B cell (primary cell): ENCODE measurements at regions not wholly inside any gene's neighbourhood (a gene's known extent, or its start where the extent isn't known, plus 50 kb on each side); places are given as distances from the start of the nearest gene placed in this dataset.

Experiments used
- ATAC-seq: fragments of 200-7000 bp; cut with Tn5 transposase; one replicate; pipeline ENCODE4 v1.10.0; 2021; ENCODE audit warnings: low read depth, mild to moderate bottlenecking, moderate number of reproducible peaks, moderate library complexity
- CTCF ChIA-PET: fragments of 350-600 bp; sonication (Branson Sonifier 250); formaldehyde crosslinking; loops from one replicate; lab custom pipeline; 2021; ENCODE audit warnings: antibody characterized with exemption, inconsistent platforms; lab: Charles Lee
- POLR2A ChIA-PET: fragments of 350-600 bp; sonication (Branson Sonifier 250); formaldehyde crosslinking; loops from one replicate; lab custom pipeline; 2021; ENCODE audit warnings: antibody characterized with exemption; lab: Charles Lee
- DNase-seq: peaks from one replicate; pipeline ENCODE4 v3.0.0; 2013
- H2AFZ ChIP-seq: 2 replicates; pipeline ENCODE4 v1.6.1; 2012; ENCODE audit warnings: mild to moderate bottlenecking, low read depth, low read length; ENCODE audit not compliant: insufficient read depth, poor library complexity, severe bottlenecking
- H3K27ac ChIP-seq, 2 donors: 1 replicate in 1 of 2; 2 replicates in 1 of 2; pipeline ENCODE4 v1.5.1; 2012 to 2013; ENCODE audit warnings: low read length in 2 of 2, mild to moderate bottlenecking in 2 of 2, moderate library complexity in 1 of 2
- H3K27me3 ChIP-seq, 4 experiments: fragments of 200-600 bp in 1 of 4; sonication (generic) in 1 of 4; replicated peaks in 1 of 4; 1 replicate in 2 of 4; 2 replicates in 2 of 4; pipeline versions ENCODE4 v1.6.1 to v1.7.0; 2013 to 2016; ENCODE audit warnings: low read length in 3 of 4, mild to moderate bottlenecking in 2 of 4, mixed read lengths in 1 of 4, moderate library complexity in 1 of 4; ENCODE audit not compliant: insufficient read depth in 4 of 4, control insufficient read depth in 3 of 4; ENCODE audit errors: control extremely low read depth in 1 of 4
- H3K36me3 ChIP-seq, 2 experiments: replicated peaks in 1 of 2; 1 replicate in 1 of 2; 2 replicates in 1 of 2; pipeline versions ENCODE4 v1.6.1 to v1.7.1; 2013; ENCODE audit warnings: low read length in 1 of 2; ENCODE audit not compliant: insufficient read depth in 2 of 2, control insufficient read depth in 1 of 2; ENCODE audit errors: control extremely low read depth in 1 of 2, extremely low read depth in 1 of 2
- H3K4me1 ChIP-seq, 2 donors: fragments of 200-600 bp in 1 of 2; sonication (generic) in 1 of 2; 1 replicate in 1 of 2; 2 replicates in 1 of 2; pipeline versions ENCODE4 v1.5.1 to v1.6.1; 2013 to 2017; ENCODE audit warnings: low read length in 2 of 2; ENCODE audit not compliant: control insufficient read depth in 2 of 2, insufficient read depth in 2 of 2
- H3K4me2 ChIP-seq: replicated peaks from 2 replicates; pipeline ENCODE3; 2012; ENCODE audit warnings: mild to moderate bottlenecking, low read depth, low read length; ENCODE audit not compliant: poor library complexity, severe bottlenecking
- H3K4me3 ChIP-seq, 5 experiments: fragments of 200-600 bp in 1 of 5; sonication (generic) in 1 of 5; 1 replicate in 3 of 5; 2 replicates in 2 of 5; pipeline versions ENCODE4 v1.5.1 to v1.7.0; 2011 to 2016; ENCODE audit warnings: low read length in 4 of 5, mild to moderate bottlenecking in 4 of 5, low read depth in 2 of 5, control low read depth in 1 of 5, moderate library complexity in 1 of 5; ENCODE audit not compliant: insufficient read depth in 1 of 5; ENCODE audit errors: control extremely low read depth in 1 of 5, extremely low read depth in 1 of 5
- H3K79me2 ChIP-seq: fragments of 200-600 bp; sonication (generic); one replicate; pipeline ENCODE4 v1.6.0; 2016; ENCODE audit warnings: low read length; ENCODE audit not compliant: control insufficient read depth, insufficient read depth
- H3K9ac ChIP-seq: fragments of 200-600 bp; sonication (generic); 2 replicates; pipeline ENCODE4 v1.6.1; 2017; ENCODE audit warnings: mild to moderate bottlenecking, low read length, moderate library complexity
- H3K9me3 ChIP-seq, 3 donors: one replicate each; pipeline versions ENCODE4 v1.6.1 to v1.7.1; 2013; ENCODE audit warnings: low read length in 2 of 3; ENCODE audit not compliant: control insufficient read depth in 2 of 3, insufficient read depth in 1 of 3; ENCODE audit errors: control extremely low read depth in 1 of 3
- H4K20me1 ChIP-seq: 2 replicates; pipeline ENCODE4 v1.6.0; 2012; ENCODE audit warnings: mild to moderate bottlenecking, low read length; ENCODE audit not compliant: insufficient read depth, control insufficient read depth, poor library complexity, severe bottlenecking
- H3K27ac Mint-ChIP-seq: one replicate; pipeline ENCODE4 v1.8.0; 2021; ENCODE audit warnings: mixed read lengths
- H3K27me3 Mint-ChIP-seq: one replicate; pipeline ENCODE4 v1.8.0; 2021; ENCODE audit warnings: mixed read lengths
- H3K4me1 Mint-ChIP-seq: one replicate; pipeline ENCODE4 v1.8.0; 2021; ENCODE audit warnings: mixed read lengths
- H3K4me3 Mint-ChIP-seq: one replicate; pipeline ENCODE4 v1.8.0; 2021; ENCODE audit warnings: mixed read lengths
- H3K9me3 Mint-ChIP-seq: one replicate; pipeline ENCODE4 v1.8.0; 2022; ENCODE audit warnings: mixed read lengths; ENCODE audit not compliant: insufficient read depth
- EZH2 ChIP-seq: IDR thresholded peaks from 2 replicates; pipeline ENCODE4 v1.6.1; 2012; ENCODE audit warnings: borderline replicate concordance, low read depth, mild to moderate bottlenecking, moderate library complexity, low read length; ENCODE audit not compliant: insufficient read depth, poor library complexity, severe bottlenecking
- WGBS: methylation state at CpG from one replicate; pipeline ENCODE4 v1.1.5; 2013; ENCODE audit warnings: missing lambda C conversion rate; ENCODE audit not compliant: insufficient coverage; 5-methylcytosine and 5-hydroxymethylcytosine counted together
- intact Hi-C: fragments of 100-400 bp; cut with micrococcal nuclease; formaldehyde crosslinking; loops from one replicate; pipeline ENCODE4 v1.10.0; 2022
- TF ChIP-seq, protein P1 (sequence below): fragments of 200-600 bp; IDR thresholded peaks from one replicate; pipeline ENCODE4 v1.8.0; 2022; ENCODE audit warnings: antibody characterized with exemption, mild to moderate bottlenecking

DNA sequence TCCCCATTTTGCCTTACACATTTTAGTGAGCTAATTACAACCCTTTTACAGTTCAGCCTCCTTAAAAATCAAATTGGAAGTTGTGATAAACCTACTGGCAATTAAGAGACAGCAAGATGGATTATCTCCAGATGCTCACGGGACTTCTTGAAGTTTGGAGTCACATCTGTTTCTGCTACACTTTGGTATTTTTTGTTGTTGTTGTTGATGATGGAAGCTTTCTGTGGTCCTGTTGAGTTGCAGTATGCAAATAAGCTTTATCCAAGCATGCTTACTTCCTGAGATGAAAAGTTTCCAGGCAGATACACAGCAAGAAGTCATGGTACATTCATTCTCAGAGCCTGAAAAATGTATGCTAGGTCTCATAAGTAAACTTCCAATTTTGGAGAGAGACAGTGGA, 670.0 kb upstream of the AMOT start:
- H3K4me1 Mint-ChIP-seq: no peaks in the 10 kb centered on the region
- Histone ChIP-seq H3K36me3 (no peaks in the 10 kb centered on the region), H3K4me3 (no peak overlapping the region), H3K27ac (no peak overlapping the region), H3K4me1 (no peaks in the 10 kb centered on the region), H3K9ac (no peak overlapping the region), H3K9me3 (no peaks in the 10 kb centered on the region), H3K27me3 (no peaks in the 10 kb centered on the region), H3K4me2 (no peak overlapping the region), H3K79me2 (no peaks in the 10 kb centered on the region), H4K20me1 (no peaks in the 10 kb centered on the region), H2AFZ (no peak overlapping the region)
- ChIA-PET CTCF (no interaction called here), POLR2A (no interaction called here)
- no peaks in the 10 kb centered on the region for H3K27me3 Mint-ChIP-seq
- no peaks in the 10 kb centered on the region for H3K9me3 Mint-ChIP-seq
- H3K27ac Mint-ChIP-seq: no peak overlapping the region
- H3K4me3 Mint-ChIP-seq: no peak overlapping the region
- DNase-seq: no peak
- no peak for ATAC-seq
- intact Hi-C loops: no loop called here
- no CpG with 5 or more reads among the region's 1 CpG for WGBS
- TF ChIP-seq, protein P1, sequence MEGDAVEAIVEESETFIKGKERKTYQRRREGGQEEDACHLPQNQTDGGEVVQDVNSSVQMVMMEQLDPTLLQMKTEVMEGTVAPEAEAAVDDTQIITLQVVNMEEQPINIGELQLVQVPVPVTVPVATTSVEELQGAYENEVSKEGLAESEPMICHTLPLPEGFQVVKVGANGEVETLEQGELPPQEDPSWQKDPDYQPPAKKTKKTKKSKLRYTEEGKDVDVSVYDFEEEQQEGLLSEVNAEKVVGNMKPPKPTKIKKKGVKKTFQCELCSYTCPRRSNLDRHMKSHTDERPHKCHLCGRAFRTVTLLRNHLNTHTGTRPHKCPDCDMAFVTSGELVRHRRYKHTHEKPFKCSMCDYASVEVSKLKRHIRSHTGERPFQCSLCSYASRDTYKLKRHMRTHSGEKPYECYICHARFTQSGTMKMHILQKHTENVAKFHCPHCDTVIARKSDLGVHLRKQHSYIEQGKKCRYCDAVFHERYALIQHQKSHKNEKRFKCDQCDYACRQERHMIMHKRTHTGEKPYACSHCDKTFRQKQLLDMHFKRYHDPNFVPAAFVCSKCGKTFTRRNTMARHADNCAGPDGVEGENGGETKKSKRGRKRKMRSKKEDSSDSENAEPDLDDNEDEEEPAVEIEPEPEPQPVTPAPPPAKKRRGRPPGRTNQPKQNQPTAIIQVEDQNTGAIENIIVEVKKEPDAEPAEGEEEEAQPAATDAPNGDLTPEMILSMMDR: no peak
- TF ChIP-seq EZH2: no peak

DNA sequence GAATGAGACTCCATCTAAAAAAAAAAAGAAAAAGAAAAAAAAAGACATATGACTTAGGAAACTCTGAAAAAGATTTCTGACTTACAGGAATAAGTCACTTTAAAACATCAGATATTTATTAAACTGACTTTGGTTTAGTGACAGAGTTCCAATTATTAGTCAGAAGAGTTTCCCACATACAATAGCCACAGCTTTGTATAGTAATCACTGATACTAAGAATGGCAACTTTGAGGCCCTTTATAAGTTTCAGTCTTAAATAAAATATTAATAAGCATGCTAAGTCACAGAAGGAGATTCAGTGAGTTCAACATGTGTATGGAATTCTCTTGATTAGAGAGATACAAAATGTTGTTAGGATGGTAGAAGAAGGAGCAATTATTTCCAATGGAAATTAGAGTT, 652.3 kb upstream of the AMOT start:
- H4K20me1 ChIP-seq: no peaks in the 10 kb centered on the region
- no peak overlapping the region for H3K4me2 ChIP-seq
- ATAC-seq (no peak), DNase-seq (no peak)
- intact Hi-C loops: no loop called here
- no peaks in the 10 kb centered on the region for H3K27me3 Mint-ChIP-seq
- H3K4me3 ChIP-seq: no peak overlapping the region
- H3K4me1 ChIP-seq: no peaks in the 10 kb centered on the region
- no peaks in the 10 kb centered on the region for H3K36me3 ChIP-seq
- no peak overlapping the region for H2AFZ ChIP-seq
- H3K27ac Mint-ChIP-seq: no peak overlapping the region
- no peak overlapping the region for H3K27ac ChIP-seq
- no peaks in the 10 kb centered on the region for H3K79me2 ChIP-seq
- H3K9ac ChIP-seq: no peak overlapping the region
- H3K9me3 ChIP-seq: no peaks in the 10 kb centered on the region
- POLR2A ChIA-PET: no interaction called here
- TF ChIP-seq EZH2: no peak
- TF ChIP-seq, protein P1: no peak
- no peaks in the 10 kb centered on the region for H3K27me3 ChIP-seq
- no peaks in the 10 kb centered on the region for H3K4me1 Mint-ChIP-seq
- CTCF ChIA-PET: no interaction called here
- no peak overlapping the region for H3K4me3 Mint-ChIP-seq
- H3K9me3 Mint-ChIP-seq: peaks cover 6% of the 10 kb centered on the region
